COR-L47 (cell line): ENCODE measurements at regions not wholly inside any gene's neighbourhood (a gene's known extent, or its start where the extent isn't known, plus 50 kb on each side); places are given as distances from the start of the nearest gene placed in this dataset.
"Not testable (repeated sequence)": the region's sequence is repeated elsewhere in the genome, so short reads cannot be mapped to it uniquely, and the experiment has no call there.

Experiments
- DNase-seq: peaks from one replicate; lab custom pipeline; 2025; lab: John Stamatoyannopoulos, UW

DNA sequence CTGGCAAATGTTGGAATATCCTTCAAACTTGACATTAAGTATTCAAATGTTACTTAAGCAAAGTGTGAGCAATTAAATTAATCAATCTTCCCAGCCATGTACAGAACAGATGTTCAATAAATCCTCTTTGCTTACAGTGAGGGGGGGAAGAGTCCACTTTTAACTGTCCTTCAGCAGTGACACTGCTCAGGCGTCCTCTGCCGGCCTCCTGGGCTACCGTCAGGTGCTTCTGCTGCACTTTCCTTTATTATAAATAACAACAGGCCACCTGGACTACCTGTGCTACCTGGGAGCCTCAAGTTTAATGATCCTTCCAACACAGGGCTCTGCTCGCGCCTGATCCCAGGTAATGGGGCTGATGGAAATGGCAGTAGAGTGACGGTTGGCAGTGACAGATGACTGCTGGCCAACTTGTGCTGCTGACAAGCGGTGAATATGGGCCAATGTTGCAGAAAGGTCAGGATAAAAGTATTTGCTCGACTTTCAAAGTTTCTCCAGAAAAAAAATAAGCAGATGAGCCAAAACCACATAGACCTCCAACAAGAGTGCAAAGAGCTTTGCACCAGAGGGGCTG, 460.0 kb upstream of the ZNF507 start:
- DNase-seq = no peak

DNA sequence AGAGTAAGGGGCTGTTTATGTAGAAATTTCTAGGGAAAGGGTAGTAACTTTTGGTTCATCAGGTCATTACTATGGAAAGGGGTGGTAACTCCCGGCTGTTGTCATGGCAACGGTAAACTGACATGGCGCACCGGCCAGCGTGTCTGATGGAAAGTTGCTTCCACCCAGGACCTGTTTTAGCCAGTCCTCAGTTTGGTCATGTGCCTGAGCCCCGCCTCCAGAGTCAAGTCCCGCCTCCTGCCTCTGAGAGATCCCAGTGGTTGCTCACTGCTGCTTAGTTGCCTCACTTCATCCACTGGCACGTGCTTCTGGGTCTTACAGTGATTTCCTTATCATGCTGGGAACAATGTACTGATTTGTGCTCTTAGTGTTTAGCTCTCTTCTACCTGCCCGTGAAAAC, 455.2 kb upstream of the ZNF507 start:
- no peak for DNase-seq

DNA sequence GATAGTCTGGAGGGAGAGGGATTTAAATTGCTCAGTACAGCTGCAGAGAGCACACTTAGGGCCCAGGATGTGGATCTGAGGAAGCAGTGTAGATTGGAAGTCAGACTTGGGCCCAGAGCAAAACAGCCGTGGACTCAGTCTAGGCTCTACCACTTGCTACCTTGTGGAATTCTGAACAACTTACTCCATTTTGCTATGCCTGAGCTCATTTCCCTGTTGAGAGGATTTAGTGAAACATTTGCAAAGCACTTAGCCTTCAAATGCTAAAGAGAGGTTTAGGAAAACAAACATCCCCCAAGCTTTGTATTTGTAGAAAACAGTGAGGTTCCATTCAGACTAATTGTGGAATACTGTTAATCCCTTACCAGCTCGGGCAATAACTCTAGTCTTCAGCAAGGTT, 453.4 kb upstream of the ZNF507 start:
- no peak for DNase-seq

DNA sequence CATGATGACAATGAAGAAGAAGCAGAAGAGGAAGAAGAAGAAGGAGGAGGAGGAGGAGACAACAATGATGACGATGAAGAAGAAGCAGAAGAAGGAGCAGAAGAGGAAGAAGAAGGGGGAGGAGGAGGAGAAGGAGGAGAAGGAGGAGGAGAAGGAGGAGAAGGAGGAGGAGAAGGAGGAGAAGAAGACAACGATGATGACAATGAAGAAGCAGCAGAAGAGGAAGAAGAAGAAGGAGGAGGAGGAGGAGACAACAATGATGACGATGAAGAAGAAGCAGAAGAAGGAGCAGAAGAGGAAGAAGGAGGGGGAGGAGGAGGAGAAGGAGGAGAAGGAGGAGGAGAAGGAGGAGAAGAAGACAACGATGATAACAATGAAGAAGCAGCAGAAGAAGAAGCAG, 451.9 kb upstream of the ZNF507 start:
- DNase-seq = not testable (repeated sequence)

DNA sequence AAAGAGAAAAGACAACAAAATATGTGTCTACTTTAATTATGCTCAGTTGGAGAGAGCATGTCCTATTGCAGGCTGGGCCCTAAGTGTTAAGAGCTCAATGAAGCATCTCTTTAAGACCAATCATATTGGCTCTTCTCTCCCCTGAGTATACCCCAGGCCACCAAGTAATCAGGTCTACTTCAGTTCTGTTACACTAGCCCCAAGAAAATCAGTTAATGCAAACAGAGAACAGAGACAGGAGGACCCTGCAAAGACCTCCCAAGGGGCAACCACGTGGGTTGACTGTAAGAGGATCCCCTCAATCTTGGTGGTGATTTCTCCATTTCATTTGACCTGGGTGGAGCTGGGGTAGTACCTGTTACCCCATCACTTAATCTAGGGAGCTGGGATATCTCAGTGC, 451.0 kb upstream of the ZNF507 start:
- DNase-seq = no peak

DNA sequence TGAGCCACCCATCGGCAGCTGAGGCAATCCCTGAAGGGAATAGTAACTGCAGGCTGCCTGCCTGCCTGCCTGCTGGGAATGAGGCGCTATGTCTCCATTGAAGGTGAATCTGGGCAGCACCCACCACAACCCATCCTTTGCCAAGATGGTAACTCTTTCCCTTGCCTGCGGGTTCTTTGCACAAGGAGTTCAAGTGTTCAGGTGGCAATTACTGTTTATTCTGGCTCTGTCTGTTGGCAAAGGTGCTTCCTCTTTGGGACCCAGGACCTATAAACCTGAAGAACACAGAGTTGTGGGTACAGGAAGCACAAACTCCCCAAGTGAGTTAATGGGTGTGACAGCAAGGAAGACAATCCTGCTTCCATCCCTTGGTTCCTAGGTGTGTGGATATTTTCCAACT, 448.1 kb upstream of the ZNF507 start:
- DNase-seq = no peak

DNA sequence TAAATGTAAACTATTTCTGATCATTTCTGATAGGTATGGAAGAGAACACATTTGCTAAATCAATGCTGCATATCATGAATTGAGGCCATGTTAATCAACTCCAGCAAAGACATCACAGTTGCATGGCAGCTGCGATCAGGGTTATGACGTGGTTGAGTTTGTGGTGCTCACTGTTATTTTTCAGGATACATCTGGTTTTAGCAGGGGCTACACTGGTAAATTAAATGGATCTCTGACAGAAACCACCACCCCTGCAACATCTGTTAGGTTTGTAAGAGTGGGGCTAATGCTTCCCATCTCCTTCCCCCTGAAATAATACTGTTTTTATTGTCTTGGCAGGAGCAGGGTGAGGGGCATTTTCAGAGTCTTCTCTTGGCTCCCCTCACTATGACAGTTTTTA, 444.4 kb upstream of the ZNF507 start:
- no peak for DNase-seq

DNA sequence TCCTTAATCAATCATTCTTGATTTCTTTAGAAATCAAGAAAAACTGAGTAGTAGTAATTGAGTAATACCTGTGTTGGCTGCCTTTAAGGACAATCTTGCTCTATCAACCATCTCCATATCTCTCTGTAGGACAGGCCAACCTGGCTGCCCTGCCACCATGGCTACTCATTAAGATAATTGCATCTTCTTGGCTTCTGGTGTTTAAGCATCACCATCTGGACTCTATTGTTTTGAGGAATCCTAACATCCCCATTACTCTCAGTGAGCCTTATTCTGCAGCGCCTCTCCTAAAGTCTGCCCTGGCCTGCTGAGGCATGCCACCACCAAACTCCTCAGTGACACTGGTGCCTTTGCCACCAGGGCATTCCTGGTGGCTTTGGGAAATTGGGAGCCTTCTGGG, 442.6 kb upstream of the ZNF507 start:
- no peak for DNase-seq

DNA sequence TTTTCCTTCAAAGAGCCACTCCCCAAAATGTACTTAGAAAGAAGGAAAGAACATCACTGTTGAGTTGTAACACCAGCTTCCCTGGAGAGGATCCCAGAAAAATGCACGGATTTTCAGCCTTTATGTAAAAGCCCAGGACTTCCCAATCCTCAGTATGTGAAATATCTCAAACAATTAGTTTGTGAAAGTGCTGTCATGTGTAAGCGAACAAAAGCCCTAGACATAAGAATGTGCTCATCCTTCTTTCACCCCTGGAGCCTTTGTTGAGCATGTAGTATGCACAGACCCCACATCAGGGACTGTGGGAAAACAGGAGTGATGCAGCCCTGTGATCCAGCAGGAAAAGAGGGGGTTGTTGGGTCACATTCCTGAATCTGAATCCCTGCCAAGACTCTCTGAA, 441.4 kb upstream of the ZNF507 start:
- DNase-seq = no peak

DNA sequence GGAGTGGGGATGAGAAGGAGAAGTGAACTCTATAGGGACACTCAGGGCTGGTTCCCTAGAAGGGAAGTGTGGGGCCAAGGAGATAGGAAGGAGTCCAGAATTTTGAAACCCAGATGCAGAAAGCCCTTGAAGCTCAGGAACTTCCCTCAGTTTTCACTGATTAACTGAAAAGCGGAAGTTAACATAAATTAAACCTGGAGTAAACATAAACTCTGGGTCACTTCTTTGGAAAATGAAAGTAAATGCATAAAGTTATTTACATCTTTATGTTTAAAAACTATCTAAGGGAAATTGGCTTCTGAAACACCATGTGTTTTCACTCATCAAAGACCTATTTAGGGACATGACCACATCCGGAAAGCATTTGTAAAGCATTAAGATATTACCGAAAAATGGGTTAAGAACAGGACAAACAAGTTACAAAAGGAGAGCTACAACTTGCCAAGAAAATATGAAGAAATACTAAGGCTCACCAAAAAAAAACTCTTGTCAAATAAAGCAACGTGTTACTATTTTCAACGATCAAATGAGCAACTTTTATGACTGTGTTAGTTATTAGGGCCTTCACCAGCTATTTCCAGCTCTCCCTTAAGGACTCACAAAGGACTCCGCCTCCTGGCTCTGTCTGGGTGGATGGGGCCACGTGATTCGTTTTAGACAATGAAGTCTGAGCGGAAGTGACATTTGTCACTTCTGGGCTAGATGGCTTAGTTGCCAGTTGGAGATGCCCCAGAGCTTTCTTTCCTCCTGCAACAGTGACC, 439.1 kb upstream of the ZNF507 start:
- DNase-seq = no peak

DNA sequence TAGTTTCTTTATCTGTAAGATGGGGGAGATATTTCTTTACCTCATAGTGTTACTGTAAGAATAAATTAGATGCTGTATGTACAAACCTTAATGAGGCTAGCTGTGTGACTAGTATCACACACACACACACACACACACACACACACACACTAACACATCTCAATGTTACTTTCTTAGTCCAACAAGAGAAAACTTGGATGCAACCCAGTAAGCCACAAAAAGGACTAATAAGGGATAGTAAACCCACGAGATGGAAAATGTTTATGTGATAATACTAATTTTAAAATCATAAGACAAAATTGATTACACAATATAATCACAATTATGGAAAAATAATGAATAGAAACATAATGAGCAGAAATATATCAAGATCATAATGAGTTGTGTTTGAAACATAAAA, 437.7 kb upstream of the ZNF507 start:
- no peak for DNase-seq

DNA sequence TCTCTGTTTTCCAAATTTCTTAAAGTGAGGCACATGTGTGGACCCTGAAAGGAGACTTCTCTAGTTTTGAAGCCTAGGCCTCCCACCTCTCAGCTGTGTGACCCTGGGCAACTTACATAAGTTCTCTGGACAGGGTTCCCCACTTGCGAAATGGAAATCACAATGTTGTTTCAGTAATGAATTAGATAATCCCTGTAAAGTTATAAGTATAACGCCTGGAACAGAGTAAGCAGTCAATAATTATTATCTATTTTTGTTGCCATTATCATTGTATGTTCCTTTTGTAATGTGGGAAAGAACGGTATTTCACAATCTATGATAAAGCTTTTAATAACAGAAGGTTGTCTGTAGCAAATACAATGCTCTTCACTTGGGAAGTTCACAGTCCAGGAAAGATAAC, 437.3 kb upstream of the ZNF507 start:
- no peak for DNase-seq

DNA sequence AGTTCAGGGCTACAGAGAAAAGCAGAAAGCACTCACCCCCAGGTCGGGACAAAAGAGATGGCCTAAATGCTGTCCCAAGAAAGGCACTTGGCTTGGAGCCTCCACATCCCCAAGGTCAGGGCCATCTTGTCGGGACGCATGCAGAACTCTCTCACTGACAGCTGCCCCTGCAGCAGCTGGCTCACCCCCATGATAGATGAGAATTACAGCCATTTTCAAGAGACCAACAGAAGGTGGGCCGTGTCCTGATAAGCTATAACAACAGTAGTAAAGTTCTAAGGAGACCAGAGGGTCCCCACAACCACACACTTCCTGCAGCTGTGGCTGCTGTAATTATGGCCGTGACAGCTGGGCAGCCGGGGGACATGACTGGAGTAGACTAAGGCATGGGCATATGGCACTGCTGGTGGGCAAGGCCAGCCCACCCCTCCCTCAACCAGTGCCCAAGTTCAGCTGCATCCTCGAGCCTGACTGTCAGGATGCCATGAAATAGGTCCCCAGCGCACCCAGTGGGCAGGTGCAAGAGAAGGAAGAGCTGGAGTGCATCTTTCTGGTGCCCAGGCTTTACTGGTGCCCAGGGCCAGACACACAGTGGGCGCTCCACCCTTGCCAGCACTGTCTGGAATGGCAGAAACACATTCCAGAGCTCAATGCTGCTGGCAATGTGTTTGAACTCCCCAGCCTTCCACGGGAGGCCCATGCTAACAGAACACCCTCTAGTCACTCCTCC, 436.7 kb upstream of the ZNF507 start:
- DNase-seq = no peak

DNA sequence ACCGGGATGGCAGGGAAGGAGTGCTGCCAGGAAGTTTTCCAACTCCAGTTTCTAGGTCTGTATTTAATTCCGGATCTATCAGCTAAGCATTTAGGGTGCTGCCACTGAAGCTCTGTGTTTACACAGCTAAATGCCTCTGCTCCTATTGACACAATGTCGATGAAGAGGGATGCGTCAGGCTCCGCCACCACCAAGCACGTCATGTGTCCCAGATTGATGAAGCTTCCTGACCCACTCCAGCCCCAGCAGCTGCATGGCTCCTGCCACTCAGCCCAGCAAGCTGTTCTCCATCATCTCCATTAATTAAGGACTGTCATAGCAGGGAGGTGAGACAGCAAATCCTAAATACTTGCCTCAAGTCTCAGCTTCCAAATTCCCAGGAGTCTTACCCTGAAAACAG, 435.2 kb upstream of the ZNF507 start:
- no peak for DNase-seq

DNA sequence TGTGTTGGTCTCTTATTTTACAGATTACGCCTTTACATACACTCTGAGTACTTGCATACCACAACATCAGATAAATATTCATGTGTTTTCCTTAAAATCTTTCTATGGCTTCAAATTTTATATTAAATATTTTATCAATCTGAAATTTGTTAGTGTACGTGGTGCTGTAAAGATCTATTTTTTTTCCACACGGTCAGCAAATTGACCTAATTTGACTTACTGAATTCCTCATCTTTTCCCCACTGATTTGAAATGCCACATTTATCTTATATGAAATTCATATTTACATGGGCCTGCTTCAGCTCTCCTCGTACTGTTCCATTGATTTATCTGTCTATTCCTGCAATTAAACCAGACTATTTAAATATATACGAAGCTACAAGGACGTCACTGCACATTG, 433.8 kb upstream of the ZNF507 start:
- no peak for DNase-seq

DNA sequence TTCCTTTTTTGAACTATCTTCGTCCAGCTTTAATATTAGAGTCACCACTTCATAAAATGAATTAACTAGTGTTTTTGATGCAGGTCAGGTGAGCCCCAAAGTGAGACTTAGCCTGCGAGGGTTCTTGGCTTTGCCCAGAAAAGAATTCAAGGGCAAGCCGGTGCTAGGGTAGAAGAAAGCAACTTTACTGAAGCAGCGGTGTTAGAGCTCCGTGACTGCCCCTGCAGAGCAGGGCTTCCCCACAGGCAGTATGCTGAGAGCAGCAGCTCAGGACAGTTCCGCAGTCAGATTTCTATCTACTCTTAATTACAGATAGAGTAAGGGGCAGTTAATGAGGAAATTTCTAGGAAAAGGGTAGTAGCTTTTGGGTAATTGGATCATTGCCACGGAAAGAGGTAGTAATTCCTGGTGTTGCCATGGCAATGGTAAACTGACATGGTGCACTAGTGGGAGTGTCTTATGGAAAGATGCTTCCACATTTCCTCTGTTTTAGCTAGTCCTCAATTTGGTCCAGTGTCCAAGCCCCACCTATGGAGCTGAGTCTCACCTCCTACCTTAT, 432.2 kb upstream of the ZNF507 start:
- DNase-seq = no peak

DNA sequence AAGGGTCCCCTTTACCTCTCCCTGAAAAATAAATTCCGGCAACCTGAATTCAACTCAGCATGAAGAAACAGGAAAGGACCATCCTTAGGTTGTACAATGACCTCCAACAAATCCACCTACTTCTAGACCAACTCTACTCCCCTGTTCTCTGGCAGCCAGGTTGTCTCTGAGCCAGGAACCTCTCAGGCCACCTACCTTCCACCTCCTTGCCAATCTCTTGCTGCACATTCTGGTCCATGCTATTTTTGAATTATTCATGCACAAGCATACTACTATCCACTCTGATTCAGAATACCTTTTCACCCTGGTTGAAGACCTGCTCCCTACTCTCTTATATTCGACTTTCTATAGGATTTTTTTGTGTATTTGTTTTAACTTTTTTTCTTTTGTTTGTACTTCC, 415.0 kb upstream of the ZNF507 start:
- no peak for DNase-seq

DNA sequence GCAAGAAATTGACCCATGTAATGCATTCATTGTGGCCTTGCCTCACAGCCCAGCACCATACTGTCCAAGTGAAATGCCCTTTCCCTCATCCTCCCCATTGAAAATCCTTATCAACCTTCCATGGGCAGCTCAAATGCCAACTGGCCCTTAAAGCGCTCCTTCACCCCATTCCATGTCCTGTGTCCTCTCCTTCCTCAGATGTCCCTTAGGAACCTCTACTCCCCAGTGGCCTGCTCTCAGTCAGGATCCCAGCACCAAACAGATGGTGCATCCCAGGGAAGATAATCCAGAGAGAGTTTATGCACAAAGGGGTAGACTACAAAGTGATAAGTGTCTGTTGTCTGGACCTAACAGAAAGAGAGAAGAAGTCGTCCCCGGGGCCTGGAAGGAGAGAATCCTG, 407.4 kb upstream of the ZNF507 start:
- DNase-seq = no peak

DNA sequence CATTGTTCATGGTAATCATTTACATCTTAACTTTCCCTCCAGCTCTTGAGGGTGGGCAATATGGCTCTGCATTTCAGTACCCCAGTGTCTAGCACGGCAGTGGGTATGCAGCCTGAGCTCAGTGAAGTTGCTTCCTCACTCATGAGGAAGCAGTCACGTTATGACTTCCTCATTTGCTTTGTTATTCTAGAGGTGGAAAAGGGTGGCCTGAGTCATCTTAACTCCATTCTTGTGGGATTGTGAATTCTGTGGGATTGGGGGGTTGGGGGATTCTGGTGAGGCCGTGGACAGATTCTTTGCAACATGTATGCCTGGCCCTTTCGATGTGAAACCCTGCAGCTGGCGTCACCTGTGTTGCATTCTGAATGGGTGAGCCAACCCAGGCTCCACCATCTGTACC, 406.7 kb upstream of the ZNF507 start:
- DNase-seq = no peak

DNA sequence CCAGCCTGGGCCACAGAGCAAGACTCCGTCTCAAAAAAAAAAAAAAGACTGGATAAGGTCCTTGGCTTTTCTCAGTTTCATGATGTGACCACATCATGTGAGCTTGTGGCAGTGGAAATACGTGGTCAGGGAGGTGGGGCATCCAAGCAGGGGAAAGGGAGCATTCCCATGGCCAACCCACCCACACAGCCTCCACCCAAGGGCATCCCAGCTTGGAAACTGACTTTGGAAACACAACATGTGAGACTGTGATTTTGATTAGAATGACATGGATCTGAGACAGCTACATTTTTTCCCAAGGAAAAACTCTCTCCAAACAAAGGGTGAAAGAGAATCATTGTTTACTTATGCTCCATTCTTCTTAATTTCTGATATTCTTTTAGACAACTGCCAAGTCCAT, 405.0 kb upstream of the ZNF507 start:
- DNase-seq = no peak

DNA sequence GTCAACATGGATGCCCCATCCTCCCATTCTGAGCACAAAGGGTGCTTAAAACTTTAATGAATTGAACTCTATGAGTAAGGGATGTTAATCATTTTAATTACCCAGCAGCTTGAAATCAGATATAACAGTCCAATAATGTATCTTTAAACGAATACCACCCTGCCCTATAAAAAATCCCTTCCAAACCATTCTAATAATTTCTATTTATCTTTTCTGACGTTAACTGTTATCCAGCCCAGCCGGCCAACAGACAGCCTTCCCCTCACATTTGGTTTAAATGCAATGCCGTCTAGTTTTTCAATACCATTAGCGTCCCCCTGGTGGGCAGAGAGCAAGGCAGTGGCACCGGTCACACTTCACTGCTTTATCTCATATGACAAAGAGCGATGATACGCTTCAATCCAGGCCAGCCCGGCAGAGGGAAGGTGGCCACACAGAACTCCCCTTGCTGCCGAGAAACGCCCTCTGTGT, 402.2 kb upstream of the ZNF507 start:
- DNase-seq = no peak

DNA sequence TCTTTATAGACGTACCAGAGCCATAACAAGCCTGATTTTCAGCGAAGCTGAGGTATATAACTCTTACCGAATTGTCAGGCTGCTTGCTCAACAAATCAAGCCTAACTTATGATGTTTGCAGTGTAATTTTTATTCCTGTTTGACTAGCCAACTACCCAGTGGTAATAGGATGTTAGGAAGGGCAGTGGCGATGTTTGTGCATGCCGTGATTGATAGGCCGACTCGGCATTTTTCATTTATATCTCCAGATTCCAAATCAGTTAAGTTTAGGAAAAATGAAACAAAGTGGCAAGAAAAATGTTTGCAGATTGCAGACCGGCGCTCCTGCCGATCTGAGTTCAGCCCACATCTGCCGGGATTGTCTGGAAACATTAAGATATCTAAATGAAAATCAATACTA, 401.6 kb upstream of the ZNF507 start:
- no peak for DNase-seq

DNA sequence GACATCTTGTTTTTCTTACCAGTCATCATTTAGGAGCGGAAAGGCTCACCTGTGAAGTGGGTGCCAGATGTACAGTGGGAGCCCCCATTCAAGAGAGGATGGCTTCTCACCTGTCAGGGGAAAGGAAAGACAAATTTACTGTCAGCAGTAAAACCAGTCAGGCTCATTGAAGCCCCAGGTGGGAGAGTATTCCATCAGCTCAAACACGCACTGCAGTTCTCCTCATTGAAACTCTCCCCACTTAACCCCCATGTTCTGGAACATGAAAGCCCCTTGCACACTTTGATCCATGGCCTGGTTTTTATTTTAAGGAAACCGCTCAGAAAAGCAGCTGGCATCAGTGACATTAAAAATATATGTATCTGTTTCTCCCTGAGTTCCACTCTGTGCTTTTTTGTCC, 401.1 kb upstream of the ZNF507 start:
- no peak for DNase-seq
